GM23338 (cell line): ENCODE measurements at regions not wholly inside any gene's neighbourhood (a gene's known extent, or its start where the extent isn't known, plus 50 kb on each side); places are given as distances from the start of the nearest gene placed in this dataset.

Experiments
- ATAC-seq: fragments of 200-7000 bp; cut with Tn5 transposase; 3 replicates; pipeline ENCODE4 v1.9.1; 2020
- DNase-seq: peaks from one replicate; pipeline ENCODE4 v3.0.0-alpha.2; 2015; ENCODE audit warnings: low spot score
- H2AFZ ChIP-seq: fragments of 200-600 bp; sonication (generic); 2 replicates; pipeline ENCODE4 v1.8.0; 2016; ENCODE audit warnings: antibody characterized with exemption, mild to moderate bottlenecking, moderate library complexity
- H3F3A ChIP-seq: fragments of 200-600 bp; sonication (generic); replicated peaks from 2 replicates; pipeline ENCODE4 v1.8.0; 2017; ENCODE audit warnings: antibody characterized with exemption, mixed run types, low read depth
- H3K27ac ChIP-seq: fragments of 200-600 bp; sonication (generic); 2 replicates; pipeline ENCODE4 v1.6.1; 2016; ENCODE audit warnings: low read depth
- H3K27me3 ChIP-seq: fragments of 200-600 bp; sonication (generic); 2 replicates; pipeline ENCODE4 v1.8.0; 2016; ENCODE audit warnings: mild to moderate bottlenecking, mixed run types, moderate library complexity; ENCODE audit not compliant: insufficient read depth
- H3K36me3 ChIP-seq: fragments of 200-600 bp; sonication (generic); 2 replicates; pipeline ENCODE4 v1.8.0; 2016; ENCODE audit warnings: mild to moderate bottlenecking; ENCODE audit not compliant: insufficient read depth
- H3K4me1 ChIP-seq: fragments of 200-600 bp; sonication (generic); 2 replicates; pipeline ENCODE4 v1.8.0; 2016; ENCODE audit warnings: mild to moderate bottlenecking, moderate library complexity; ENCODE audit not compliant: insufficient read depth
- H3K4me2 ChIP-seq: fragments of 200-600 bp; sonication (generic); 2 replicates; pipeline ENCODE4 v1.7.1; 2017; ENCODE audit warnings: mixed run types
- H3K4me3 ChIP-seq: fragments of 200-600 bp; sonication (generic); 2 replicates; pipeline ENCODE4 v1.6.1; 2016; ENCODE audit warnings: mixed run types
- H3K79me2 ChIP-seq: fragments of 200-600 bp; sonication (generic); replicated peaks from 2 replicates; pipeline ENCODE4 v1.8.0; 2017; ENCODE audit warnings: mild to moderate bottlenecking; ENCODE audit not compliant: insufficient read depth
- H3K9me2 ChIP-seq: fragments of 200-600 bp; sonication (generic); 2 replicates; pipeline ENCODE4 v1.8.0; 2017; ENCODE audit not compliant: insufficient read depth
- H4K20me1 ChIP-seq: fragments of 200-600 bp; sonication (generic); replicated peaks from 2 replicates; pipeline ENCODE4 v1.8.0; 2017; ENCODE audit warnings: mild to moderate bottlenecking; ENCODE audit not compliant: insufficient read depth
- H3K27ac Mint-ChIP-seq: 2 replicates; pipeline ENCODE4 v1.8.0; 2020; ENCODE audit warnings: inconsistent platforms, mild to moderate bottlenecking, moderate library complexity, mixed read lengths
- H3K27me3 Mint-ChIP-seq: 3 replicates; pipeline ENCODE4 v1.8.0; 2022; ENCODE audit warnings: low read depth, mild to moderate bottlenecking, moderate library complexity, mixed read lengths, inconsistent platforms; ENCODE audit not compliant: insufficient read depth, poor library complexity
- H3K36me3 Mint-ChIP-seq: 3 replicates; pipeline ENCODE4 v1.8.0; 2021; ENCODE audit warnings: low read depth, mild to moderate bottlenecking, inconsistent platforms, moderate library complexity, mixed read lengths
- H3K4me1 Mint-ChIP-seq: 3 replicates; pipeline ENCODE4 v1.8.0; 2020; ENCODE audit warnings: mild to moderate bottlenecking, inconsistent platforms, mixed read lengths
- H3K4me3 Mint-ChIP-seq: 3 replicates; pipeline ENCODE4 v1.8.0; 2021; ENCODE audit warnings: moderate library complexity, mild to moderate bottlenecking, inconsistent platforms, mixed read lengths
- H3K9me3 Mint-ChIP-seq: 3 replicates; pipeline ENCODE4 v1.8.0; 2020; ENCODE audit warnings: moderate library complexity, mild to moderate bottlenecking, inconsistent platforms, mixed read lengths
- CREB1 ChIP-seq: fragments of 250-450 bp; sonication (Bioruptor Pico); IDR thresholded peaks from 2 replicates; pipeline ENCODE4 v1.5.0; 2020; ENCODE audit warnings: low read depth, mild to moderate bottlenecking, moderate library complexity
- CTCF ChIP-seq, 2 experiments: fragments of 200-600 bp in 1 of 2; sonication (generic) in 1 of 2; conservative IDR thresholded peaks; 2 replicates each; pipeline versions ENCODE4 v1.5.1 to v1.6.1; 2016 to 2017; ENCODE audit warnings: antibody characterized with exemption in 2 of 2, low read depth in 2 of 2, mild to moderate bottlenecking in 2 of 2, moderate library complexity in 1 of 2
- ETS1 ChIP-seq: IDR thresholded peaks from 2 replicates; pipeline ENCODE4 v1.6.1; 2016; ENCODE audit warnings: antibody characterized with exemption
- EZH2 ChIP-seq: fragments of 200-600 bp; sonication (generic); IDR thresholded peaks from one replicate; pipeline ENCODE4 v1.8.0; 2017; ENCODE audit warnings: antibody characterized with exemption, mild to moderate bottlenecking, low read depth; ENCODE audit not compliant: unreplicated experiment
- EZH2phosphoT487 ChIP-seq: fragments of 200-600 bp; sonication (generic); IDR thresholded peaks from one replicate; pipeline ENCODE4 v1.8.1; 2018; ENCODE audit warnings: antibody characterized with exemption; ENCODE audit not compliant: unreplicated experiment
- JUNB ChIP-seq: IDR thresholded peaks from one replicate; pipeline ENCODE4 v1.6.1; 2016; ENCODE audit warnings: antibody characterized with exemption; ENCODE audit not compliant: unreplicated experiment
- NANOG ChIP-seq: IDR thresholded peaks from 2 replicates; pipeline ENCODE4 v1.6.1; 2016; ENCODE audit warnings: antibody characterized with exemption, borderline replicate concordance
- POLR2AphosphoS5 ChIP-seq: IDR thresholded peaks from 2 replicates; pipeline ENCODE4 v1.6.1; 2016; ENCODE audit warnings: antibody characterized with exemption, low read depth
- REST ChIP-seq: IDR thresholded peaks from one replicate; pipeline ENCODE4 v1.6.1; 2018; ENCODE audit warnings: antibody characterized with exemption; ENCODE audit not compliant: unreplicated experiment
- STAT1 ChIP-seq: IDR thresholded peaks from one replicate; pipeline ENCODE4 v1.6.1; 2016; ENCODE audit warnings: antibody characterized with exemption; ENCODE audit not compliant: unreplicated experiment
- ZNF114 ChIP-seq: fragments of 250-450 bp; sonication (Bioruptor Pico); IDR thresholded peaks from 2 replicates; pipeline ENCODE4 v1.5.0; 2020; ENCODE audit warnings: mild to moderate bottlenecking, moderate library complexity
- ZNF331 ChIP-seq: fragments of 250-450 bp; sonication (Bioruptor Pico); IDR thresholded peaks from 2 replicates; pipeline ENCODE4 v1.5.0; 2020; ENCODE audit warnings: low read depth, mild to moderate bottlenecking, moderate library complexity
- ZNF462 ChIP-seq: fragments of 250-450 bp; sonication (Bioruptor Pico); IDR thresholded peaks from 2 replicates; pipeline ENCODE4 v1.5.0; 2020; ENCODE audit warnings: mild to moderate bottlenecking, moderate library complexity

- Mint-ChIP-seq H3K36me3 (no peaks in the 10 kb centered on the region), H3K4me3 (no peak overlapping the region), H3K4me1 (peaks cover 9% of the 10 kb centered on the region), H3K9me3 (no peaks in the 10 kb centered on the region; the same call in 2 of the 3 replicates), H3K27me3 (peaks cover 6% of the 10 kb centered on the region), H3K27ac (no peak overlapping the region)
- Histone ChIP-seq H3K9me2 (peaks cover 4% of the 10 kb centered on the region; the same call in 1 of the 2 replicates), H3K4me3 (no peak overlapping the region), H3K27ac (no peak overlapping the region), H3K4me1 (peaks cover 7% of the 10 kb centered on the region; the same call in 1 of the 2 replicates), H3K36me3 (no peaks in the 10 kb centered on the region), H2AFZ (no peak overlapping the region), H3K79me2 (no peaks in the 10 kb centered on the region), H3F3A (no peaks in the 10 kb centered on the region), H3K4me2 (no peak overlapping the region), H4K20me1 (no peaks in the 10 kb centered on the region), H3K27me3 (no peaks in the 10 kb centered on the region)
- ATAC-seq (no peak), DNase-seq (no peak)
- TF ChIP-seq STAT1 (no peak), JUNB (no peak), EZH2 (no peak), NANOG (no peak), ZNF114 (CRISPR knock-in tag) (no peak), ZNF462 (CRISPR knock-in tag) (no peak), REST (no peak), ZNF331 (CRISPR knock-in tag) (no peak), EZH2phosphoT487 (no peak), ETS1 (no peak), CREB1 (CRISPR knock-in tag) (no peak), POLR2AphosphoS5 (no peak), CTCF (conservative IDR thresholded peaks at IDR 0.05; ENCODE audit: low read depth in 2 of 2) (no peak)
Measured at GRCh38 chr1:177869586-177869985, 100.3 kb downstream of the SEC16B start.
